Kidney (tissue), 13 donors: ENCODE measurements at regions not wholly inside any gene's neighbourhood (a gene's known extent, or its start where the extent isn't known, plus 50 kb on each side); places are given as distances from the start of the nearest gene placed in this dataset.
A peak's percentile ranks its signal among the peaks of the same experiment; 100 is the strongest.

Source experiments
- DNase-seq, 5 donors: peaks; one replicate each; pipeline ENCODE4 v3.0.0-alpha.2; 2013 to 2020
- FAIRE-seq: peaks from 2 replicates; lab custom pipeline; 2012; peaks lifted over from hg19 to GRCh38; lab: Jason Lieb, UNC
- H3K27ac ChIP-seq, 2 donors: one replicate each; pipeline ENCODE4 v1.7.0; 2013; ENCODE audit warnings: low read depth in 2 of 2, low read length in 2 of 2, inconsistent platforms in 1 of 2
- H3K27me3 ChIP-seq: one replicate; pipeline ENCODE4 v1.7.1; 2013; ENCODE audit warnings: low read length, inconsistent platforms; ENCODE audit not compliant: control insufficient read depth, insufficient read depth
- H3K36me3 ChIP-seq, 3 donors: one replicate each; pipeline versions ENCODE4 v1.7.0 to v1.7.1; 2013; ENCODE audit warnings: low read length in 3 of 3, control low read depth in 1 of 3, inconsistent platforms in 1 of 3; ENCODE audit not compliant: insufficient read depth in 3 of 3, control insufficient read depth in 2 of 3
- H3K4me1 ChIP-seq, 3 donors: one replicate each; pipeline versions ENCODE4 v1.7.0 to v1.7.1; 2013; ENCODE audit warnings: low read length in 3 of 3, inconsistent platforms in 1 of 3, low read depth in 1 of 3; ENCODE audit not compliant: control insufficient read depth in 2 of 3, insufficient read depth in 2 of 3
- H3K4me3 ChIP-seq, 3 donors: one replicate each; pipeline versions ENCODE4 v1.7.0 to v1.8.1; 2013; ENCODE audit warnings: low read length in 3 of 3, control low read depth in 1 of 3, inconsistent platforms in 1 of 3
- H3K9ac ChIP-seq, 3 donors: one replicate each; pipeline versions ENCODE4 v1.7.0 to v1.7.1; 2013; ENCODE audit warnings: low read length in 3 of 3, control low read depth in 1 of 3, inconsistent platforms in 1 of 3
- H3K9me3 ChIP-seq, 3 donors: one replicate each; pipeline versions ENCODE4 v1.7.0 to v1.7.1; 2013; ENCODE audit warnings: low read length in 3 of 3, control low read depth in 1 of 3, inconsistent platforms in 1 of 3; ENCODE audit not compliant: control insufficient read depth in 2 of 3, insufficient read depth in 1 of 3
- intact Hi-C: fragments of 100-400 bp; cut with DNase I; formaldehyde crosslinking; loops from one replicate; pipeline ENCODE4 v1.11.1; 2022
- TF ChIP-seq, protein P1 (sequence below): IDR thresholded peaks from 3 replicates; pipeline ENCODE4 v1.5.1; 2012; ENCODE audit warnings: mild to moderate bottlenecking, moderate library complexity, borderline replicate concordance; ENCODE audit not compliant: insufficient read depth; ENCODE audit errors: extremely low read depth
- donor health status: control.
- donor health status: control.
- donor health status: control.
- donor health status: control.
- donor health status: control.
- donor health status: DM: yes; HTN: yes; CAD: no.
- donor health status: Normal renal cell carcinoma (clear cell type).

DNA sequence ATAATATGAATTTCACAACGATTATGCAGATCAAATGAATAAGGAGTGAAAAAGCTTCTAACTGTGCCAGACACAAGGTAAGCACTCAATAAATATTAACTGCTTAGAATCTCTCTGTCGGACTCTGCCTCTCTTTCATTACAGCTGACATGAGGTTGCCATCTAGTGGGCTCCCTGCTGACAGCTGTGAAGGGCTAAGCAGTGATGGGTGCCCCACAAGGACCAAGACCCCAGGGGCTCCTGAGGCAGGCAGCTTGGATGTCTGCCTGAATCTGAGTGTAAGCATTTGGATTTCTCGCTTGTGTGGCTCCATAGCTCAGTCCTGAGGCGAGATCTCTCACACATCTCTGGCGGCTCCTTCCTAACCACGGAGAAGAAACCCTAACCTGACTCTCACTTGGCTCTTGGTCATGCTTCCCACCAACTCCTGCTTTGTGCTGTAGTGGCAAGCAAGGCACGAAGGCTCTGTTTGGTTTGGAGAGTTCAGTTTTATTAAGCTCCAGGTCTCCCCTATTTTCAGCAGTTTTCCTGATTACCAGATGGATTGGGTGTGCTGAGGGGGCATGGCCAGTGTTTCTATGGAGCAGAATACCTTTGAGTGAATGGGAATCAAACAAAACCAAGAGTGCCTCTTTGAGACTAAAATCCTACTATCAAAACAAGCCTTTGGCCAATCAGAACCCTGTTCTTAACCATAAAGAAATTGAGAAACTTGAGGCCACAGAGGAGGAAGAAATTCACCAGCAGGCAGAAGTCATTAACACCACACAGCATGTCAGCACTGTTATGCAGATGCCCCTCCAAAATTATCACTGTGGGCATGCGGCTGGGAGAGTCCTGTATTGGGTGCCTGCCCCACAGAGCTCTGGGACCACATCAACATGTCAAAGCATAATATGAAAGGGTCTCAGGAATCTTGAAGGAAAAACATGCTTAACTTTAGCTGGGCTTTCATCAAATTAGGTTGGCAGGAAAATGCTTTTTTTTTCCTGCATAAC lies 152.8 kb upstream of the NTM start:
- no peaks in the 10 kb centered on the region for H3K36me3 ChIP-seq
- no peak overlapping the region for H3K27ac ChIP-seq
- no peak for FAIRE-seq
- no peaks in the 10 kb centered on the region for H3K9me3 ChIP-seq
- H3K9ac ChIP-seq: no peak overlapping the region
- H3K4me1 ChIP-seq: no peaks in the 10 kb centered on the region
- TF ChIP-seq, protein P1, sequence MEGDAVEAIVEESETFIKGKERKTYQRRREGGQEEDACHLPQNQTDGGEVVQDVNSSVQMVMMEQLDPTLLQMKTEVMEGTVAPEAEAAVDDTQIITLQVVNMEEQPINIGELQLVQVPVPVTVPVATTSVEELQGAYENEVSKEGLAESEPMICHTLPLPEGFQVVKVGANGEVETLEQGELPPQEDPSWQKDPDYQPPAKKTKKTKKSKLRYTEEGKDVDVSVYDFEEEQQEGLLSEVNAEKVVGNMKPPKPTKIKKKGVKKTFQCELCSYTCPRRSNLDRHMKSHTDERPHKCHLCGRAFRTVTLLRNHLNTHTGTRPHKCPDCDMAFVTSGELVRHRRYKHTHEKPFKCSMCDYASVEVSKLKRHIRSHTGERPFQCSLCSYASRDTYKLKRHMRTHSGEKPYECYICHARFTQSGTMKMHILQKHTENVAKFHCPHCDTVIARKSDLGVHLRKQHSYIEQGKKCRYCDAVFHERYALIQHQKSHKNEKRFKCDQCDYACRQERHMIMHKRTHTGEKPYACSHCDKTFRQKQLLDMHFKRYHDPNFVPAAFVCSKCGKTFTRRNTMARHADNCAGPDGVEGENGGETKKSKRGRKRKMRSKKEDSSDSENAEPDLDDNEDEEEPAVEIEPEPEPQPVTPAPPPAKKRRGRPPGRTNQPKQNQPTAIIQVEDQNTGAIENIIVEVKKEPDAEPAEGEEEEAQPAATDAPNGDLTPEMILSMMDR: peak; percentile 23
- intact Hi-C loops: no loop called here
- no peaks in the 10 kb centered on the region for H3K27me3 ChIP-seq
- no peak overlapping the region for H3K4me3 ChIP-seq
- DNase-seq: peak in 1 of 5 donors; percentile 27

DNA sequence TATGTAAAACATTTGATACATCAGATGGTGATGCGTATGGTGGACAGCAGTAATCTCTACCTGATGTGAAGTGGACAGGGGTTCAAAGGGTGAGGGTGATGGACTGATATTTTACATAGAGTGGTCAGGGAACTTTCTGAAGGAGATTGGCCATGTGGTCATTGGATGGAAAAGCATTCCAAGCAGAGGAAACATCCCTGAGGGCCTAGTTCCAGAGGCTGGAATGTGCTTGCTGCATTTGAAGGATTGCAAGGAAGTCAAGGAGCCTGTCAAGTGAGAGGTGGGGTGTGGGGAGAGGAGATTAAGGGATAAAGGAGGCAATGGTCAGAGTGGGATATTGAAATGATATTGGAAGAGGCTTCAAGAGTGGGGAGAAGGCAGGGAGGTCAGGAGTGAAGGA lies 151.9 kb upstream of the NTM start:
- no peak overlapping the region for H3K4me3 ChIP-seq
- FAIRE-seq: no peak
- H3K27ac ChIP-seq: no peak overlapping the region
- H3K27me3 ChIP-seq: no peaks in the 10 kb centered on the region
- DNase-seq: no peak
- intact Hi-C loops: no loop called here
- H3K9me3 ChIP-seq: no peaks in the 10 kb centered on the region
- no peak overlapping the region for H3K9ac ChIP-seq
- H3K36me3 ChIP-seq: no peaks in the 10 kb centered on the region
- no peaks in the 10 kb centered on the region for H3K4me1 ChIP-seq
- TF ChIP-seq, protein P1: no peak

DNA sequence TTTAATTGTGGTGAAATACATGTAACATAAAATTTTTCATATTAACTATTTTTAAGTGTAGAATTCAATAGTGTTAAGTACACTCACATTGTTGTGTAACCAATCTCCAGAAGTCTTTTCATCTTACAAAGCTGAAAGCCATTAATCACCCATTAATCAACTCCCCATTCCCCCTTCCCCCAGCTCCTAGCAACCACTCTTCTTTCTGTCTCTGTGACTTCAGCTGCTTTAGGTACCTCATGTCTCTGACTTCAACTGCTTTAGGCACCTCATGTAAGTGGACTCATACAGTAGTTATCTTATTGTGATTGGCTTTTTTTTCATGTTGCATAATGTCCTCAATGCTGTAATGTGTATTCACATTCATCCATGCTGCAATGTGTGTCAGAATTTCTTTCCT lies 150.8 kb upstream of the NTM start:
- FAIRE-seq: no peak

More for the DNA sequence above, 150.8 kb upstream of the NTM start:
- no peaks in the 10 kb centered on the region for H3K4me1 ChIP-seq
- TF ChIP-seq, protein P1: no peak
- H3K36me3 ChIP-seq: no peaks in the 10 kb centered on the region
- H3K27me3 ChIP-seq: no peaks in the 10 kb centered on the region
- H3K9ac ChIP-seq: no peak overlapping the region
- intact Hi-C loops: no loop called here
- no peak overlapping the region for H3K4me3 ChIP-seq
- no peak for DNase-seq
- no peaks in the 10 kb centered on the region for H3K9me3 ChIP-seq
- H3K27ac ChIP-seq: no peak overlapping the region
